Hypothalamus (tissue), 51 donors: ENCODE measurements at regions not wholly inside any gene's neighbourhood (a gene's known extent, or its start where the extent isn't known, plus 50 kb on each side); places are given as distances from the start of the nearest gene placed in this dataset.
"Not testable (repeated sequence)": the region's sequence is repeated elsewhere in the genome, so short reads cannot be mapped to it uniquely, and the experiment has no call there.

Experiments used
- DNase-seq, 51 donors: peaks; one replicate each; lab custom pipeline; 2025; lab: John Stamatoyannopoulos, UW

DNA sequence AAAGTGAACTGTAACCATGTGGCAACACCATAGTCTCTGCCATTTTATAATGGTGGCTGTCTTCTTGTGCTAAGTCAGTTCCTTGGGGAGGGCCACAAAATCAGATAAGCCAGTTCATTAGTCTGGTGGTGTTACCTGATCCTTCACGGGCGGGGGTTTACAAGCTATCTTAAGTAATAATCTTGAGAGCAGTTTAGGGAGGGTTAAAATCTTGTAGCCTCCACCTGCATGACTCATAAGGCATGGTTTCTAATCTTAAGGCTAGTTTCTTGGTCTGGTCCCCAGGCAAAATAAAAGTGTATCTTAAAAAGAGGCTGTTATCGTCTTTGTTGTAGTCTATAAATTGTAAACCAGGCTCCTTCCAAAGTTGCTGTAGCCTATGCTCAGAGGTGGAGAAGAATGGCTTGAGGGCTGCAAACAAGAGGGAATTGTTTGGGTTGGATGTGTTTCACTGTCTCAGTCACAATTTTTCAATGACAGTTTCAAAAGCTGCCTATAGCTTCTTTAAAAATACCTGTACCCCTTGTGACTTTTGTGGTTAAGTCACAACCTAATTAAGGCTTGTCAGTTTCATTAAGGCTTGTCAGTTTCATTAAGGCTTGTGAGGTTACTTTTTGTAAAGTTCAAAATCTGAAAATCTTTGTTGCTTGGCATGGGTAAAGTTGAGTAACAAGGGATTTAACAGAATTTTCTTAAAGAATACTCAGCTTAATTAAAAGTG lies 135.7 kb downstream of the RPS4Y2 start:
- DNase-seq = no peak

- not testable (repeated sequence) for DNase-seq
Measured at GRCh38 chrY:20925350-20926091, 169.6 kb downstream of the RPS4Y2 start.

- no peak for DNase-seq
Measured at GRCh38 chrY:20929691-20930342, 173.9 kb downstream of the RPS4Y2 start.

GRCh38 chrY:20936709-20937251 lies 180.9 kb downstream of the RPS4Y2 start:
- DNase-seq = not testable (repeated sequence)

DNA sequence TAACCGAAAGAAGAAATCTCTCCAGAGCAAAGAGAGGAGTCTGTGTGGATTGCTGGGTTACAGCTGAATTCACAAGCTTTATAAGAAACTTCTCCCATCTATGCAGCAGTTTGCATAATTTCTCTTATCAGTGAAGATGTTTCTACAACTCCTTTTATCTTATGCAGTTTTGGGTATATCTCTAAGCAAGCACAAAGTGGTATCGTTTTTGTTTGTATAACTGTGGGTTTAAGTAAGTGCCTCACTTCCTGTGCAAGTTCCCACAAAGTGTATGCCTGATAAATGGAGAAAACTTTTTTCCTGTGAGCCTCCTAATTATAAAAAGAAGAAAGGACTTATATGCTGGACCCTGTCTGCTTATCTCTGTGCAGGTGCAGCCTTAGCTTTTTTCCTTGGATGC lies 205.6 kb downstream of the RPS4Y2 start:
- DNase-seq = no peak

- no peak for DNase-seq
Measured at GRCh38 chrY:20967828-20968227, 211.9 kb downstream of the RPS4Y2 start.

DNA sequence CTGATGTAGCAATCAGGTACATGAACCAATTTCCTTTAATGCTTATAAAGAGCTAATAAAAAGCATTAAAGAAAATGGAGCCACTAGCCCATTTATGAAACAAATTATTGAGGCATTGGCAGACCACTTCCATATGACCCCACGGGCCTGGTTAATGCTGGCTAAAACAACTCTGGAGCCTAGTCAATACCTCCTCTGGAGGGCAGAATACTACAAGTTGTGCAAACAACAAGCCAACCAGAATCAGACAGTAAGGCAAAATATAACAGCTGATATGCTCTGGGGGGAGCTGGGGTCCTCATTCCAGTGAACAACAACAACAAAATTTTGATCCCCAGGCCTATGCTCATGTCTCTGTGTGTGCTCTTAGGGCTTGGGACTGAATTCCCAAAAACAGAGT lies 212.3 kb downstream of the RPS4Y2 start:
- no peak for DNase-seq

- DNase-seq = no peak
Measured at GRCh38 chrY:20971371-20971770, 215.5 kb downstream of the RPS4Y2 start.

GRCh38 chrY:20986037-20986436 lies 230.1 kb downstream of the RPS4Y2 start:
- DNase-seq = no peak

DNA sequence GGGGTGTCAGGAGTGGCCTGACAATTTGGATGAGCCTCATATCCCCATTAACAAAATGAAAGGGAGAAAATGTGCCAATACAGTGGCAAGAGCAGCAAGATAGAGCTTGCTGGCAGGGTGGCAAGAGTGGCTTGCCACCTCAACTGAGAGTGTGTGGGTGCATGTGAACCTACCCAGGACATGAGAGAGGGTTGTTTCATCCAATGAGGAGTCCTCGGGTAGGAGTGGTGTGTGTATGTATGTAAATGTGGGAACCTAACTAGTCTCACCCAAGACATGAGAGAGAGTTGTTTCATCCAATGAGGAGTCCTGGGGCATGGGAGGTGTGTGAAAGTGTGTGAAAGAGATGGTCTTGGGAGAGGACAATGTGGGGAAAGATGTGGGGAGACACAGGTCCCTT lies 234.2 kb downstream of the RPS4Y2 start:
- DNase-seq = no peak

DNA sequence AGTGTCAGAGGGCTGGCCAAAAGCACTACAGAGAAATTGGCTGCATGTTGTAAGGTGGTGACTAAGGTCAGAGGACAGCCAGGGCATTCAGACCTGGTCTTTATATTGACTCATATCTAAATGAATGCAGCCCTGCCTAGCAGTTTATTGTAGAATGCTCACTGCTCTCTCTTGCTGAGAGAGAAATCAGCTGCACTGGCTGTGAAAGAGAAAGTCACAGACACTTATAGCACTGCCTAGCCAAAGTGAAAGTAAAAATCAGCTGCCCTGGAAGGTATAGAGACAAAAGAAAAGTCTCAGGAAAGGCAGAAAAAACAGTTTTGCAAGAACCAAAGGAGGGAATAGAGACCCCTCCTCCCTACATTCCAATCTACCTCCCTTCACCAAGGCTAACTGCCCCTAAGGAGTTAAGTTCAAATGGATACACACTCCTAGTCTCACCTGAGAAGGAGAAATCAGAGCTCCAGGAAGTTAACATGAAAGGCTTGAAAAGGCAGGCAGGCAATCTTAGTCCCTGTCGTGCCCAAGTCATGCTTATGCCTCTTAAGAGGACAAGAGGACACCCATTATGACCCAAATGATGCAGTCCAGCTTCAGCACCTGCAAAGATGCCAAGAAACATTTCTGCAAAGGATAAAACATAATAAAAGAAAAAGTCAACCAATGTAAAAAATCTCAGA lies 235.1 kb downstream of the RPS4Y2 start:
- peak in 1 of 51 donors; percentile 0 for DNase-seq

DNA sequence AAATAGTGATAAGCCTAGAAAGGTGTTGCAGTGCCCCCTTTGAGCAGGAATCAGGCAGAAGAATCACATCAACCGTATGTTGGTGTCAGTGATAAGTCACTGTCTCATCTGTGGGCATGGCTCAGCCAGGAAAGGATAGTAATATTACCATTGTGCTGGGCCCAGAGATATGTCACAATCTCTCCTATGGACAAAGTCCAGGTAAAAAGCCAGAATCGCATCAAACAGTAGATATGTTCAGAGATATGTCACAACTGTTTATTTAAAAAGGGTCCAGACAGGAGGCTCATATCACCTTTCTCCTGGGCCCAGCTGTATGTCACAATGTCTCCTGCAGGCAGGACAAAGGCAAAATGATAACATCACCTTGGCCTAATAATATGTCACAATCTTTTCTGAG lies 241.4 kb downstream of the RPS4Y2 start:
- DNase-seq = no peak

DNA sequence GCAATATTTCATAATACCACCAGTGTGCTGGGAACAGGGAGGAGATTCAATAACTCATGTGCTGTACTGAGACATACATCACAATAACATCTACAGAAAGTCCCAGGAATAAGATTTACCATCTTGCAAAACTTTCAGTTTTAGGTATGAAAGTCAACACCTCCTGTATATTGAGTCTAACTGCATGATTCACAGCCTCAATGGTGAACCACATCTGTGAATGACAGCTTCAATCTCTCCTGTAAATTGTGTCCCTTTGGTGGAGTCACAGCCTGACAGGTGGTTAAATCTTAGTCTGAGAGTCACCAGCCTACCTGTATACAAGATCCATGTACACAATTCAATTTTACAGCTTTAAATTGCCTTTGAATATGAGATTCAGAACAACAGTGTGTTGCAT lies 242.1 kb downstream of the RPS4Y2 start:
- DNase-seq = no peak

- DNase-seq = no peak
Measured at GRCh38 chrY:20998483-20998882, 242.6 kb downstream of the RPS4Y2 start.

- no peak for DNase-seq
Measured at GRCh38 chrY:21001102-21001501, 245.2 kb downstream of the RPS4Y2 start.

DNA sequence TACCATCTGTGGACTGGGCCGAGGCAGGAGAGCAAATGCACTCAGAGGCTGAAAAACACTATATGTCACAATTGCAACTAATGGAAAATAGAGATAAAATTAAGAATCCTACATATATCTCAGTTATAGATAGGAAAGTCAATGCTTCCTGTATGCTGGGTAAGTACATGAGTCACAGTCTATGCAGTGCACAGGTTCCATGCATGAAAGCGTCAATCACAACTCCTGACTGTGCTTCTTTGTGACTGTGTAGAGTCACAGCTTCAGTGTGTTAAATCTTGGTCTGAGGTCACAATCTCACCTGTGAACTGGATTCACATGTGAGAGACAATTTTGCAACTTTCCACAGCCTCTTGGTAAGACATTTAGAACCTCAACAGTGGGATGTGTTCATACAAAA lies 247.2 kb downstream of the RPS4Y2 start:
- no peak for DNase-seq

GRCh38 chrY:21005531-21005930 lies 249.6 kb downstream of the RPS4Y2 start:
- no peak for DNase-seq

DNA sequence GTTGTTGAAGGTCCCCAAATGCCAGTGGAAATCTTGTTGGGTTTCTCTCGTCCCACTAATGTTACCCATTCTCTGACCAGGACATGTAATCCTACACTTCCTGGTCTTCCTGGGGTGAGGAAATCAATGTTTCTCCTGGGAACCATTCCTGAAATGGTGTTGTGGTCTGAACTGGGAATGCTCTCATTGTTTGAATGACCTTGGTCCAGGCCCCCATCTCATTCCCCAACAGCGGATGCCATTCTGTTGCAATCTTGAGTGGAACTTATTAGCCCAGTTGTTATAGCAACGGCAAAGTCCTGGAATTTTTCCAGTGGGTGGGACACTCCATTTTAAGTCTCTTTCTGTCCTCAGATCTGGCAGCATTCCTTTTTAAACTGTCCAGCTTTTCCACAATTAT lies 265.9 kb downstream of the RPS4Y2 start:
- no peak for DNase-seq

- no peak for DNase-seq
Measured at GRCh38 chrY:21022326-21023044, 266.6 kb downstream of the RPS4Y2 start.

GRCh38 chrY:21023906-21024305 lies 268.0 kb downstream of the RPS4Y2 start:
- DNase-seq = no peak
